HEK293 (cell line): ENCODE measurements at regions not wholly inside any gene's neighbourhood (a gene's known extent, or its start where the extent isn't known, plus 50 kb on each side); places are given as distances from the start of the nearest gene placed in this dataset.

Experiments used
- CTCF ChIA-PET: fragments of 350-600 bp; formaldehyde crosslinking; extraction: SDS; loops from one replicate; lab custom pipeline; 2021; ENCODE audit warnings: antibody characterized with exemption; lab: Yijun Ruan, JAX
- POLR2A ChIA-PET: fragments of 300-600 bp; formaldehyde crosslinking; extraction: SDS; loops from one replicate; lab custom pipeline; 2020; ENCODE audit warnings: antibody characterized with exemption, inconsistent platforms; lab: Yijun Ruan, JAX
- H3K27ac ChIP-seq: fragments of 200-500 bp; sonication (Bioruptor generic); 2 replicates; pipeline ENCODE4 v1.5.1; 2014; ENCODE audit warnings: low read depth, low read length, control low read depth, inconsistent platforms; ENCODE audit errors: extremely low read depth
- H3K36me3 ChIP-seq, 2 experiments: fragments of 200-500 bp in 1 of 2; sonication (Bioruptor generic) in 1 of 2; 1 replicate in 1 of 2; 2 replicates in 1 of 2; pipeline ENCODE4 v1.5.1; 2014 to 2017; ENCODE audit warnings: inconsistent platforms in 2 of 2, low read length in 2 of 2; ENCODE audit not compliant: control insufficient read depth in 2 of 2, insufficient read depth in 1 of 2
- H3K4me1 ChIP-seq: fragments of 200-500 bp; sonication (Bioruptor generic); 2 replicates; pipeline ENCODE4 v1.5.1; 2014; ENCODE audit warnings: mild to moderate bottlenecking, low read length, inconsistent platforms; ENCODE audit not compliant: control insufficient read depth, insufficient read depth
- H3K4me3 ChIP-seq: 2 replicates; pipeline ENCODE4 v1.5.1; 2011; ENCODE audit warnings: low read depth, mild to moderate bottlenecking, control low read depth, low read length, moderate library complexity
- H3K9me3 ChIP-seq: fragments of 200-500 bp; sonication (Bioruptor generic); 2 replicates; pipeline ENCODE4 v1.5.1; 2014; ENCODE audit warnings: low read depth, low read length, inconsistent platforms; ENCODE audit not compliant: control insufficient read depth, insufficient read depth
- KLF1 ChIP-seq: fragments of 450-650 bp; formaldehyde crosslinking; IDR thresholded peaks from 2 replicates; pipeline ENCODE4 v1.5.1; 2016; ENCODE audit warnings: missing biosample characterization, missing genetic modification characterization
- MYNN ChIP-seq: fragments of 450-650 bp; formaldehyde crosslinking; IDR thresholded peaks from 2 replicates; pipeline ENCODE4 v1.5.1; 2016; ENCODE audit warnings: missing biosample characterization, missing genetic modification characterization, borderline replicate concordance
- PRDM1 ChIP-seq: fragments of 450-650 bp; formaldehyde crosslinking; IDR thresholded peaks from 2 replicates; pipeline ENCODE4; 2016; ENCODE audit warnings: missing biosample characterization, missing genetic modification characterization
- PRDM4 ChIP-seq: fragments of 450-650 bp; formaldehyde crosslinking; IDR thresholded peaks from 2 replicates; pipeline ENCODE4 v1.5.1; 2017; ENCODE audit warnings: missing biosample characterization, missing genetic modification characterization
- PRDM6 ChIP-seq: fragments of 450-650 bp; formaldehyde crosslinking; IDR thresholded peaks from 2 replicates; pipeline ENCODE4 v1.5.1; 2017; ENCODE audit warnings: missing biosample characterization, missing genetic modification characterization
- ZBTB21 ChIP-seq: fragments of 450-650 bp; formaldehyde crosslinking; IDR thresholded peaks from 2 replicates; pipeline ENCODE4 v1.5.1; 2017; ENCODE audit warnings: missing biosample characterization, missing genetic modification characterization
- ZNF18 ChIP-seq: fragments of 450-650 bp; formaldehyde crosslinking; IDR thresholded peaks from 2 replicates; pipeline ENCODE4 v1.5.1; 2016; ENCODE audit warnings: missing biosample characterization, missing genetic modification characterization
- ZNF184 ChIP-seq: fragments of 450-650 bp; IDR thresholded peaks from 2 replicates; pipeline ENCODE4 v1.5.1; 2018; ENCODE audit warnings: missing biosample characterization, mild to moderate bottlenecking, missing genetic modification characterization
- ZNF19 ChIP-seq: fragments of 450-650 bp; formaldehyde crosslinking; IDR thresholded peaks from 2 replicates; pipeline ENCODE4; 2016; ENCODE audit warnings: missing biosample characterization, missing genetic modification characterization, low read depth
- ZNF202 ChIP-seq: fragments of 450-650 bp; formaldehyde crosslinking; IDR thresholded peaks from 2 replicates; pipeline ENCODE4 v1.5.1; 2016; ENCODE audit warnings: missing biosample characterization, missing genetic modification characterization, borderline replicate concordance
- ZNF211 ChIP-seq: fragments of 450-650 bp; formaldehyde crosslinking; IDR thresholded peaks from 2 replicates; pipeline ENCODE4 v1.5.1; 2016; ENCODE audit warnings: low read depth, missing biosample characterization, missing genetic modification characterization
- ZNF24 ChIP-seq: fragments of 450-650 bp; formaldehyde crosslinking; IDR thresholded peaks from 2 replicates; pipeline ENCODE4 v1.5.1; 2016; ENCODE audit warnings: missing biosample characterization, missing genetic modification characterization
- ZNF37A ChIP-seq: fragments of 450-650 bp; IDR thresholded peaks from 2 replicates; pipeline ENCODE4 v1.5.1; 2018; ENCODE audit warnings: missing biosample characterization, missing genetic modification characterization
- ZNF416 ChIP-seq: fragments of 450-650 bp; formaldehyde crosslinking; IDR thresholded peaks from 2 replicates; pipeline ENCODE4 v1.5.1; 2016; ENCODE audit warnings: missing biosample characterization, missing genetic modification characterization
- ZNF529 ChIP-seq: fragments of 450-650 bp; formaldehyde crosslinking; IDR thresholded peaks from 2 replicates; pipeline ENCODE4 v1.5.1; 2017; ENCODE audit warnings: missing genetic modification characterization, missing biosample characterization; ENCODE audit not compliant: insufficient replicate concordance
- ZNF571 ChIP-seq: fragments of 450-650 bp; formaldehyde crosslinking; IDR thresholded peaks from 2 replicates; pipeline ENCODE4 v1.5.0; 2017; ENCODE audit warnings: missing biosample characterization, missing genetic modification characterization
- ZNF623 ChIP-seq: fragments of 450-650 bp; formaldehyde crosslinking; IDR thresholded peaks from 2 replicates; pipeline ENCODE4 v1.5.1; 2016; ENCODE audit warnings: missing biosample characterization, missing genetic modification characterization
- ZNF670 ChIP-seq: fragments of 450-650 bp; formaldehyde crosslinking; IDR thresholded peaks from 2 replicates; pipeline ENCODE4 v1.5.1; 2016; ENCODE audit warnings: missing biosample characterization, missing genetic modification characterization, low read depth
- ZSCAN4 ChIP-seq: fragments of 450-650 bp; formaldehyde crosslinking; IDR thresholded peaks from 2 replicates; pipeline ENCODE4 v1.5.1; 2017; ENCODE audit warnings: missing biosample characterization, missing genetic modification characterization
- TF ChIP-seq, protein P1 (sequence below): fragments of 450-650 bp; formaldehyde crosslinking; IDR thresholded peaks from 2 replicates; pipeline ENCODE4 v1.5.1; 2016; ENCODE audit warnings: missing biosample characterization, missing genetic modification characterization

DNA sequence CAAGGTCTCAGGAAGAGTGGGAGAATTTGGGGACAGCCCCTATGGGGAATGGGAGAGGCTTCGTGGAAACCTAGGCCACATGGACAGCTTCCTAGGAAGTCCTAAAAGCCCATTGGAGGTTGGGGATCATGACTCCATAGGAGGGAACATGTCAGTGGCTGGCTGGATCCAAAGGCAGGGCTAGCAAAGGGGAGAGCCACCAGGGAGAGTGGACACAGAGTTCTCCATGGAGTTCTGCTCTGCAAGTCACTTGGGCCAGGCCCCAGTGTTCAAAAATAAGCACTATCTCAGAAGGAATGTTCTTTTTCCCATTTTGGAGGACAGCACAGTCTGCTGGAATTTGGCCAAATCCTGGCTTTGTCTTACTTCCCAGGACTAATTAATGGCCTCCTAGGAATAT lies 140.6 kb upstream of the RAD23B start:
- Histone ChIP-seq H3K27ac (no peak overlapping the region), H3K36me3 (no peaks in the 10 kb centered on the region), H3K9me3 (no peaks in the 10 kb centered on the region)
- POLR2A ChIA-PET = no interaction called here
- CTCF ChIA-PET = interaction anchor here (0.7 to 1.7 kb wide), 7 partner anchors 10 to 343 kb away, joined by 3 to 4 read pairs (median 3); no protein-coding TSS in a partner anchor
- TF ChIP-seq ZNF19 (tag by site-specific recombination) (no peak), ZNF670 (no peak), ZNF202 (tag by site-specific recombination) (no peak)
- TF ChIP-seq, all 188 proteins: peak for 0
- no peaks in the 10 kb centered on the region for H3K4me1 ChIP-seq
- H3K4me3 ChIP-seq = no peak overlapping the region

- TF ChIP-seq ZNF24 (tag by site-specific recombination) (no peak), ZNF18 (tag by site-specific recombination) (no peak), KLF1 (tag by site-specific recombination) (no peak), MYNN (tag by site-specific recombination) (no peak), PRDM4 (tag by site-specific recombination) (no peak), ZBTB21 (tag by site-specific recombination) (no peak), ZNF529 (tag by site-specific recombination) (no peak), ZNF623 (tag by site-specific recombination) (no peak), ZNF416 (tag by site-specific recombination) (no peak), ZNF37A (tag by site-specific recombination) (no peak), PRDM1 (tag by site-specific recombination) (no peak), ZNF211 (tag by site-specific recombination) (no peak), ZSCAN4 (tag by site-specific recombination) (no peak), ZNF571 (tag by site-specific recombination) (no peak), PRDM6 (tag by site-specific recombination) (no peak), ZNF184 (tag by site-specific recombination) (no peak)
- TF ChIP-seq, protein P1, sequence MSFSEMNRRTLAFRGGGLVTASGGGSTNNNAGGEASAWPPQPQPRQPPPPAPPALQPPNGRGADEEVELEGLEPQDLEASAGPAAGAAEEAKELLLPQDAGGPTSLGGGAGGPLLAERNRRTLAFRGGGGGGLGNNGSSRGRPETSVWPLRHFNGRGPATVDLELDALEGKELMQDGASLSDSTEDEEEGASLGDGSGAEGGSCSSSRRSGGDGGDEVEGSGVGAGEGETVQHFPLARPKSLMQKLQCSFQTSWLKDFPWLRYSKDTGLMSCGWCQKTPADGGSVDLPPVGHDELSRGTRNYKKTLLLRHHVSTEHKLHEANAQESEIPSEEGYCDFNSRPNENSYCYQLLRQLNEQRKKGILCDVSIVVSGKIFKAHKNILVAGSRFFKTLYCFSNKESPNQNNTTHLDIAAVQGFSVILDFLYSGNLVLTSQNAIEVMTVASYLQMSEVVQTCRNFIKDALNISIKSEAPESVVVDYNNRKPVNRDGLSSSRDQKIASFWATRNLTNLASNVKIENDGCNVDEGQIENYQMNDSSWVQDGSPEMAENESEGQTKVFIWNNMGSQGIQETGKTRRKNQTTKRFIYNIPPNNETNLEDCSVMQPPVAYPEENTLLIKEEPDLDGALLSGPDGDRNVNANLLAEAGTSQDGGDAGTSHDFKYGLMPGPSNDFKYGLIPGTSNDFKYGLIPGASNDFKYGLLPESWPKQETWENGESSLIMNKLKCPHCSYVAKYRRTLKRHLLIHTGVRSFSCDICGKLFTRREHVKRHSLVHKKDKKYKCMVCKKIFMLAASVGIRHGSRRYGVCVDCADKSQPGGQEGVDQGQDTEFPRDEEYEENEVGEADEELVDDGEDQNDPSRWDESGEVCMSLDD (tag by site-specific recombination) = no peak
- TF ChIP-seq, all 188 proteins: peak for 0
- H3K9me3 ChIP-seq = no peaks in the 10 kb centered on the region
- no peaks in the 10 kb centered on the region for H3K36me3 ChIP-seq
- no peaks in the 10 kb centered on the region for H3K4me1 ChIP-seq
- ChIA-PET CTCF (interaction anchor here (1.3 to 1.7 kb wide), 2 partner anchors 10 to 15 kb away, joined by 4 read pairs; no protein-coding TSS in a partner anchor), POLR2A (no interaction called here)
- H3K27ac ChIP-seq = no peak overlapping the region
- H3K4me3 ChIP-seq = no peak overlapping the region
Measured at GRCh38 chr9:107142896-107143603, 140.0 kb upstream of the RAD23B start.
